GM21423 (cell line): ENCODE measurements at regions not wholly inside any gene's neighbourhood (a gene's known extent, or its start where the extent isn't known, plus 50 kb on each side); places are given as distances from the start of the nearest gene placed in this dataset.
"Not testable (repeated sequence)": the region's sequence is repeated elsewhere in the genome, so short reads cannot be mapped to it uniquely, and the experiment has no call there.

Experiments
- ATAC-seq: cut with Tn5 transposase; IDR thresholded peaks from one replicate; pipeline ENCODE4 v1.9.1; 2021; ENCODE audit warnings: mild to moderate bottlenecking, moderate library complexity; ENCODE audit not compliant: unreplicated experiment

DNA sequence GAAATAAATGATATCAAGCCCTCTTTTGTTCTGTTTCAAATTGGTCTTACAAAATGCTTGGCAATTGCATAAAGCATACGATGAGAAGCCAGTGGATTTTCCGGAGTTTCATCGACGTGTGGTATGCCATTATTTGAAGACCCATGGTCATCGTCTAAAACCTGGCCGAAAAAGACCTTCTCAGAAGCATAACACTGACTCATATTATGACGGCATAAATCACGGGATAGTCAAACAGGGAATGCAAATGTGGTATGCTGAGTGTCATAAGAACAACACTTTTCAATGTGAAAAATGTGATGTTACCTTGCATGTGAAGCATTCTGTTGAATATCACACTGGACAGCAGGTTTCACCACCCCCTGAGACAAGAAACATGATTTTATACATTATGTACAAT, 695.2 kb downstream of the GRXCR1 start:
- ATAC-seq, result no peak

GRCh38 chr4:43607400-43607799, 714.9 kb downstream of the GRXCR1 start:
- ATAC-seq, result no peak

DNA sequence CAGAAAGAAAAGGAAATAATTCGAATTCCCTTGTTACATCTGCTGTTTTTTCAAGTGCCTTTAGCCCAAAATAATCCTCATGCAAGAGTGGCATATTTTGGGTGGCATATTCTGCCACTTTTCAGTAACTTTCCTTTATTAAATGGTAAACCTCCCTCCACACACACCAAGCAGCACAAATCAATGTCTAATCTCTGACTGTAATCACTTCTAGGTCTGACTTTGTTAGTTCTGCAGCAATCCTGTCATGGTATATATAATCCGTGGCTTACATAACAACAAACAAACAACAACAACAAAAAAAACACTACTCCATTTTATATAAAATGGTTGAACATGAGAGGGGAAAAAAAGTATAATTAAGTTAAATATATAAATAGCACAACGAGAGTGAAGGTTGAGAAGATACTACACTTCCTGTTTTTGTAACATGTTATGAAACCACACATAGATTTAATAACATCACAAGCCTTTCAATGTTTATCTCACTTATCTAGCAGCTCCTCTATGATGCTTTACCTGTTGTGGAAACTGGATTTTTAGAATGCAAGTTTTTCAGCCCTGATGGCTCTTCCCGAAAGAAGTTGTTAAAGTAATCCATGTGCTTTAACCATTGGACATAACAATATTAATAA, 715.4 kb downstream of the GRXCR1 start:
- no peak for ATAC-seq

DNA sequence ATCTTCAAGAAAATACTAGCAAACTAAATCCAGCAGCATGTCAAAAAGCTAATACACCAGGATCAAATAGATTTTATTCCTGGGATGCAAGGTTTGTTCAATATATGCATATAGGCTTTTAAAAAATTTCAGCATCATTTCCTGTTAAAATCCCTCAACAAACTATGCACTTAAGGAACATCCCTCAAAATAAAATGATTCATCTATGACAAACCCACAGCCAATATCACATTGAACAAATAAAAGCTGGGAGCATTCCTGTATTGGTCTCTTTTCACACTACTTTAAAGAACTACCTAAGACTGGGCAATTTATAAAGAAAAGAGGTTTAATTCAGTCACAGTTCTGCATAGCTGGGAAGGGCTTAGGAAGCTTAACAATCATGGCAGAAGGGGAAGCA, 726.7 kb downstream of the GRXCR1 start:
- ATAC-seq, result no peak

- ATAC-seq, result not testable (repeated sequence)
Measured at GRCh38 chr4:43637893-43638292, 745.4 kb downstream of the GRXCR1 start.

DNA sequence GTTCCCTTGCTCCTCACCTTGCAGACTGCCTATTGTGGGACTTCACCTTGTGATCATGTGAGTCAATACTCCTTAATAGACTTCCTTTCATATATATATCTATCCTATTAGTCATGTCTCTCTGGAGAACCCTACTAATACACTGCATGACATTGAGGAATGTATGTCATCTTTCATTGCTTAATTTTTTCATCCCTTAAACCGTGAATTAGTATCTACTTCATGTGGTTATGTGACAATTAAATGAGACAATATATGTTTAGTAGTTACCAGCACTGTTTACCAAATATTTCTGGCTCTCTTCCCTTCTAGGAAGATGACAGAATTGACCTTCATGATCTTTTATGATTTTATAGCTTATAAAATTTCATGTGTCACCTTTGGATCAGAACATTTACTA, 759.5 kb downstream of the GRXCR1 start:
- ATAC-seq, result no peak

DNA sequence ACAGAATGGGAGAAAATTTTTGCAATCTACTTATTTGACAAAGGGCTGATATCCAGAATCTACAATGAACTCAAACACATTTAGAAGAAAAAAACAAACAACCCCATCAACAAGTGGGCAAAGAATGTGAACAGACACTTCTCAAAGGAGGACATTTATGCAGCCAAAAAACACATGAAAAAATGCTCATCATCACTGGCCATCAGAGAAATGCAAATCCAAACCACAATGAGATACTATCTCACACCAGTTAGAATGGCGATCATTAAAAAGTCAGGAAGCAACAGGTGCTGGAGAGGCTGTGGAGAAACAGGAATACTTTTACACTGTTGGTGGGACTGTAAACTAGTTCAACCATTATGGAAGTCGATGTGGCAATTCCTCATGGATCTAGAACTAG, 767.0 kb downstream of the GRXCR1 start:
- not testable (repeated sequence) for ATAC-seq

GRCh38 chr4:43672265-43672885, 776.2 kb downstream of the KCTD8 start:
- not testable (repeated sequence) for ATAC-seq

- no peak for ATAC-seq
Measured at GRCh38 chr4:43680421-43680820, 768.2 kb downstream of the KCTD8 start.

GRCh38 chr4:43682551-43682950, 766.1 kb downstream of the KCTD8 start:
- ATAC-seq, result no peak

DNA sequence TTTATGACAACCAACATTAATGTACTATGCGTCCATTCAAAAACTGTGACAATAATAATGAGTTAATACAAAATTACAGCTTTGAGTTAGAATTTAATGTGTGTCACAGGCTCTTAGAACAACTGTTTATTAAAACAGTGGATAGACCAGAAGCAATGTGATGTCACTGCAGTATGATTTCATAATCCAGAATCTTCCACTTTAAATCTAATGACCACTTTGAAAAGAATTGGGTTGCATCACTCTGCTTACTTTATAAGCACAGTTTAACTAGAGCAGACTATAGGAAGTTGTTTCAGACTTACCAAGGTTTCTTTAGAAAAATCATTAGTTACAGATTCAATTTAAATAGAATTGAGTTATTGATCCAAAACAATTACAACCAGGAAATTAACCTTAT, 758.5 kb downstream of the KCTD8 start:
- ATAC-seq, result no peak

- no peak for ATAC-seq
Measured at GRCh38 chr4:43693876-43694275, 754.7 kb downstream of the KCTD8 start.

DNA sequence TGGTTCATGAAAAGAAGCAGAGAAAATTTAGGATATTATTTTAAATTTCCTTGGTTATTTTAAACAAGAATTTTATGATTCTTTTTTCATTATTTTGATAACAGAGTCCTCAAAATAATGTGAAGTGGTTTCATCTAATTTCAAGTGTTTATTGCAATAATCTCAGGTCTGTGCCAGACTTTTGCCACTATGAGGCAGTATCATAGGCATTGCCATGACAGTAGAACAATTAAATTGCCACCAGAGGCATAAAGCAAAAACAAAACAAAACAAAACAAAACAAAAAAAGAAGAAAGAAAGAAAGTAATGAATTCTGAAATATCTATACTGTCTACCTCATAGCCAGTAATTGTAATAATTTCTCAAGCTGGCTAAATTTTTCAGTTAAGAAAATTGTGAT, 739.2 kb downstream of the KCTD8 start:
- no peak for ATAC-seq

DNA sequence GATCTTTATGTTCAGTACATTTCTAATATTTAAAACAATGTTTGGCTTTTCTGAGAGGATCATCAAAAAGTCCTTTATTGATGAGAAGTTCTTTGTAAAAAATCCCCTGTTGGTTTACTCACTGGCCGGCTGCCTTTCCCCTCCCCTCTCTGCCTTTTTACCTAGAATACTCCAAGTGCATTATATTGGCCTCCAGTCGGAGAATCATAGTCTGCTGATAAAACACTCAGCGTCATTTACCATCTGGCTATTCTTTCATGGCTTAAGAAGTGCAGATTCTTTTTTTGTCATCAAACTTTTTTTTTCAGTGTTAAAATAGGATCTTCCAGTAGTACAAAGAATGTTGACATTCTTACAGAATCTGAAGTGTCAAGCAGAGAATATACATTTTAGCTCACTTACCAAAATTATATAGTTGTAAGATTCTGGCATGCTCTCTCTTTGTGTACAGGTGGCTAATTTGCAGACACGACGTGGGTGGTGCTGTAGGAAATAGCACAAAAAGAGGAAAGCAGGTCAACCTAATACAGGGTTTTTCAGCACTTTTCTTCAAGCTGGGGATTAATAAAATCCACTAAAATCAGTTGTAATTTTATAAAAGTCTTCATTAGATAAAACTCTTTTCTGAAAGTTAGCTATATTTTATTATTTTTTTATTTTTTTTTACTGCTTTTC, 731.8 kb downstream of the KCTD8 start:
- no peak for ATAC-seq

DNA sequence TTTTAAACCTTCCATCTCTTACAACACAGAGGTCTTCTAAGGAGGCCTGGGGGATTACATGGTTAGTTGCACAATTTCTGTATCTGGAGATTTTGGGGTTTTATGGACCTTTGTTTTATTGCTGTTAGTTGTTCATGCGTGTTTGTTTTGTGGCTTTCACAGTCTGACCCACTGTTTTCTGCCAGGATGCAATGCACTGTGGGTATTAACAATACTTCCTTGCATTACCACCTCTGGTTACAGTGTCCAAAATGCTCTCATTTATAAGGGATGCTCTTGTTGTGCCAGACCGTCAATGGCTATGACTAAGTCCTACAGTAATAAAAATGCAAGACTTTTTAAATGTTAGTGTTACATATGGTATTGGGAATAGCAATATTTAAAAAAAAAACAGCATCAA, 730.2 kb downstream of the KCTD8 start:
- no peak for ATAC-seq

- no peak for ATAC-seq
Measured at GRCh38 chr4:43732829-43733426, 715.7 kb downstream of the KCTD8 start.

GRCh38 chr4:43742083-43742482, 706.5 kb downstream of the KCTD8 start:
- no peak for ATAC-seq

DNA sequence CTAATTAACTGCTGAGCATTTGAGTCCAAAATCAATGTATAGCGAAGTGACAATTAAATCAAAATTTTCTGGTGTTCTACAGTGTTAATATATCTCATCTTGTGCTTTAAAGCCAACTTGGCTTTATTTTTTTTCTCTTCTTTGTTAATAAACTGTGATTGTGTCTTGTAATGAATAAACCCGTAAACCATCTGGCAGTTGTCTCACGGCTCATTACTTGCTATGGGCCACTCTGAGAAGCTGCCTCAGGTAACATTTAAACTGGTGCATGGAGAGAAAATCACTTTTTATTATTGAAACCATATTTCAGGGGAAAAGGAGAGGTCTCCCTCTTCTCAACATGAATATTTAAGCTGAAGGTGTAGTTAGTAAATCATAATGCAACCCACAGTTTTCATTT, 694.0 kb downstream of the KCTD8 start:
- no peak for ATAC-seq

GRCh38 chr4:43757147-43757546, 691.5 kb downstream of the KCTD8 start:
- no peak for ATAC-seq

GRCh38 chr4:43758836-43759235, 689.8 kb downstream of the KCTD8 start:
- no peak for ATAC-seq

GRCh38 chr4:43763029-43763610, 685.5 kb downstream of the KCTD8 start:
- peak; percentile 57 for ATAC-seq

GRCh38 chr4:43765514-43765913, 683.1 kb downstream of the KCTD8 start:
- peak; percentile 34 for ATAC-seq
